HEK293 (cell line): ENCODE measurements at regions not wholly inside any gene's neighbourhood (a gene's known extent, or its start where the extent isn't known, plus 50 kb on each side); places are given as distances from the start of the nearest gene placed in this dataset.

Experiments
- CTCF ChIA-PET: fragments of 350-600 bp; formaldehyde crosslinking; extraction: SDS; loops from one replicate; lab custom pipeline; 2021; ENCODE audit warnings: antibody characterized with exemption; lab: Yijun Ruan, JAX
- POLR2A ChIA-PET: fragments of 300-600 bp; formaldehyde crosslinking; extraction: SDS; loops from one replicate; lab custom pipeline; 2020; ENCODE audit warnings: antibody characterized with exemption, inconsistent platforms; lab: Yijun Ruan, JAX
- H3K27ac ChIP-seq: fragments of 200-500 bp; sonication (Bioruptor generic); 2 replicates; pipeline ENCODE4 v1.5.1; 2014; ENCODE audit warnings: low read depth, low read length, control low read depth, inconsistent platforms; ENCODE audit errors: extremely low read depth
- H3K36me3 ChIP-seq, 2 experiments: fragments of 200-500 bp in 1 of 2; sonication (Bioruptor generic) in 1 of 2; 1 replicate in 1 of 2; 2 replicates in 1 of 2; pipeline ENCODE4 v1.5.1; 2014 to 2017; ENCODE audit warnings: inconsistent platforms in 2 of 2, low read length in 2 of 2; ENCODE audit not compliant: control insufficient read depth in 2 of 2, insufficient read depth in 1 of 2
- H3K4me1 ChIP-seq: fragments of 200-500 bp; sonication (Bioruptor generic); 2 replicates; pipeline ENCODE4 v1.5.1; 2014; ENCODE audit warnings: mild to moderate bottlenecking, low read length, inconsistent platforms; ENCODE audit not compliant: control insufficient read depth, insufficient read depth
- H3K4me3 ChIP-seq: 2 replicates; pipeline ENCODE4 v1.5.1; 2011; ENCODE audit warnings: low read depth, mild to moderate bottlenecking, control low read depth, low read length, moderate library complexity
- H3K9me3 ChIP-seq: fragments of 200-500 bp; sonication (Bioruptor generic); 2 replicates; pipeline ENCODE4 v1.5.1; 2014; ENCODE audit warnings: low read depth, low read length, inconsistent platforms; ENCODE audit not compliant: control insufficient read depth, insufficient read depth
- EGR2 ChIP-seq: fragments of 450-650 bp; formaldehyde crosslinking; IDR thresholded peaks from 2 replicates; pipeline ENCODE4 v1.5.1; 2016; ENCODE audit warnings: low read depth, missing biosample characterization, missing genetic modification characterization
- HOXD13 ChIP-seq: sonication (generic); formaldehyde crosslinking; IDR thresholded peaks from 2 replicates; pipeline ENCODE4 v1.8.0; 2022; ENCODE audit warnings: missing genetic modification reagents, borderline replicate concordance
- KLF10 ChIP-seq: fragments of 450-650 bp; IDR thresholded peaks from 2 replicates; pipeline ENCODE4 v1.5.1; 2018; ENCODE audit warnings: missing biosample characterization, mild to moderate bottlenecking, missing genetic modification characterization
- OSR2 ChIP-seq: fragments of 450-650 bp; formaldehyde crosslinking; IDR thresholded peaks from 2 replicates; pipeline ENCODE4 v1.5.1; 2016; ENCODE audit warnings: missing biosample characterization, missing genetic modification characterization
- SALL2 ChIP-seq: fragments of 450-650 bp; formaldehyde crosslinking; IDR thresholded peaks from 2 replicates; pipeline ENCODE4 v1.5.0; 2017; ENCODE audit warnings: missing biosample characterization, mild to moderate bottlenecking, missing genetic modification characterization, borderline replicate concordance
- TCF7L2 ChIP-seq: IDR thresholded peaks from 2 replicates; pipeline ENCODE4 v1.6.1; 2011; ENCODE audit warnings: low read depth, mild to moderate bottlenecking, inconsistent platforms, low read length, moderate library complexity, borderline replicate concordance
- ZBTB10 ChIP-seq: fragments of 450-650 bp; formaldehyde crosslinking; IDR thresholded peaks from 2 replicates; pipeline ENCODE4 v1.5.1; 2016; ENCODE audit warnings: missing biosample characterization, missing genetic modification characterization
- ZBTB17 ChIP-seq: fragments of 450-650 bp; formaldehyde crosslinking; IDR thresholded peaks from 2 replicates; pipeline ENCODE4 v1.5.1; 2016; ENCODE audit warnings: missing biosample characterization, missing genetic modification characterization
- ZFHX2 ChIP-seq: fragments of 450-650 bp; formaldehyde crosslinking; conservative IDR thresholded peaks from 2 replicates; pipeline ENCODE4 v1.5.1; 2016; ENCODE audit warnings: missing biosample characterization, missing genetic modification characterization
- ZNF112 ChIP-seq: fragments of 450-650 bp; formaldehyde crosslinking; IDR thresholded peaks from 2 replicates; pipeline ENCODE4 v1.5.0; 2017; ENCODE audit warnings: missing biosample characterization, missing genetic modification characterization
- ZNF23 ChIP-seq: fragments of 450-650 bp; formaldehyde crosslinking; IDR thresholded peaks from 2 replicates; pipeline ENCODE4 v1.5.1; 2016; ENCODE audit warnings: missing biosample characterization, missing genetic modification characterization, borderline replicate concordance
- ZNF280C ChIP-seq: fragments of 450-650 bp; formaldehyde crosslinking; IDR thresholded peaks from 2 replicates; pipeline ENCODE4 v1.5.1; 2016; ENCODE audit warnings: missing biosample characterization, missing genetic modification characterization
- ZNF501 ChIP-seq: fragments of 450-650 bp; formaldehyde crosslinking; IDR thresholded peaks from 2 replicates; pipeline ENCODE4 v1.5.1; 2016; ENCODE audit warnings: missing biosample characterization, missing genetic modification characterization
- ZNF529 ChIP-seq: fragments of 450-650 bp; formaldehyde crosslinking; IDR thresholded peaks from 2 replicates; pipeline ENCODE4 v1.5.1; 2017; ENCODE audit warnings: missing genetic modification characterization, missing biosample characterization; ENCODE audit not compliant: insufficient replicate concordance
- ZNF530 ChIP-seq: fragments of 450-650 bp; formaldehyde crosslinking; IDR thresholded peaks from 2 replicates; pipeline ENCODE4 v1.5.1; 2016; ENCODE audit warnings: low read depth, missing biosample characterization, missing genetic modification characterization
- ZNF701 ChIP-seq: fragments of 450-650 bp; formaldehyde crosslinking; IDR thresholded peaks from 2 replicates; pipeline ENCODE4 v1.5.1; 2016; ENCODE audit warnings: missing biosample characterization, missing genetic modification characterization
- ZNF76 ChIP-seq: fragments of 450-650 bp; formaldehyde crosslinking; IDR thresholded peaks from 2 replicates; pipeline ENCODE4; 2016; ENCODE audit warnings: low read depth, missing biosample characterization, missing genetic modification characterization, borderline replicate concordance
- ZSCAN23 ChIP-seq: fragments of 450-650 bp; formaldehyde crosslinking; IDR thresholded peaks from 2 replicates; pipeline ENCODE4 v1.5.1; 2016; ENCODE audit warnings: missing biosample characterization, missing genetic modification characterization
- TF ChIP-seq, protein P1 (sequence below): fragments of 450-650 bp; formaldehyde crosslinking; IDR thresholded peaks from 2 replicates; pipeline ENCODE4 v1.5.1; 2016; ENCODE audit warnings: missing biosample characterization, missing genetic modification characterization, low read depth
- TF ChIP-seq, protein P2 (sequence below): fragments of 450-650 bp; formaldehyde crosslinking; IDR thresholded peaks from 2 replicates; pipeline ENCODE4 v1.5.1; 2016; ENCODE audit warnings: missing biosample characterization, missing genetic modification characterization

DNA sequence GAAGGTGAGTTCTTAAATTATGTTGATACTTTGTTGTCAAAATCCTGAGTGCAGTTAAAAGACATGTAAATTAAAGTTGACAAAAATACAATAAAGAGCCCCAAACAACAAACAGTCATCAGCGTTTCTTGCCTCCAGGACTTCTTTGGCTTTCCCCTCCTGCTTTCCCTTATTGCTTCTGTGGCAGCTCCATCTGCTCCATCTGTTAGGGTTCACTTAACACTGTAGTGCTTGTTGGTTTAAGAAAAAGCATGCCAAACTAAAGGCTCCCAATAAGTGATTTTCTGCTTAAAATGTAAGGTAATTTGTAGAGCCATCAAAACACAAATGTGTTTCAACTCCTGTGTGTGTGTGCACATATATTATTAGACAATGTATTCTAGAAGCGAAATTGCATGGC is 254.3 kb upstream of the GNAI1 start:
- H3K4me3 ChIP-seq, result no peak overlapping the region
- no peaks in the 10 kb centered on the region; the same call in 1 of the 2 replicates for H3K4me1 ChIP-seq
- ChIA-PET POLR2A (no interaction called here), CTCF (no interaction called here)
- TF ChIP-seq, protein P1, sequence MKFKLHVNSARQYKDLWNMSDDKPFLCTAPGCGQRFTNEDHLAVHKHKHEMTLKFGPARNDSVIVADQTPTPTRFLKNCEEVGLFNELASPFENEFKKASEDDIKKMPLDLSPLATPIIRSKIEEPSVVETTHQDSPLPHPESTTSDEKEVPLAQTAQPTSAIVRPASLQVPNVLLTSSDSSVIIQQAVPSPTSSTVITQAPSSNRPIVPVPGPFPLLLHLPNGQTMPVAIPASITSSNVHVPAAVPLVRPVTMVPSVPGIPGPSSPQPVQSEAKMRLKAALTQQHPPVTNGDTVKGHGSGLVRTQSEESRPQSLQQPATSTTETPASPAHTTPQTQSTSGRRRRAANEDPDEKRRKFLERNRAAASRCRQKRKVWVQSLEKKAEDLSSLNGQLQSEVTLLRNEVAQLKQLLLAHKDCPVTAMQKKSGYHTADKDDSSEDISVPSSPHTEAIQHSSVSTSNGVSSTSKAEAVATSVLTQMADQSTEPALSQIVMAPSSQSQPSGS, result no peak
- TF ChIP-seq ZSCAN23 (tag by site-specific recombination) (no peak), ZBTB17 (no peak), OSR2 (tag by site-specific recombination) (no peak), ZNF76 (tag by site-specific recombination) (no peak), ZNF529 (no peak), ZFHX2 (tag by site-specific recombination) (no peak)
- TF ChIP-seq, protein P2, sequence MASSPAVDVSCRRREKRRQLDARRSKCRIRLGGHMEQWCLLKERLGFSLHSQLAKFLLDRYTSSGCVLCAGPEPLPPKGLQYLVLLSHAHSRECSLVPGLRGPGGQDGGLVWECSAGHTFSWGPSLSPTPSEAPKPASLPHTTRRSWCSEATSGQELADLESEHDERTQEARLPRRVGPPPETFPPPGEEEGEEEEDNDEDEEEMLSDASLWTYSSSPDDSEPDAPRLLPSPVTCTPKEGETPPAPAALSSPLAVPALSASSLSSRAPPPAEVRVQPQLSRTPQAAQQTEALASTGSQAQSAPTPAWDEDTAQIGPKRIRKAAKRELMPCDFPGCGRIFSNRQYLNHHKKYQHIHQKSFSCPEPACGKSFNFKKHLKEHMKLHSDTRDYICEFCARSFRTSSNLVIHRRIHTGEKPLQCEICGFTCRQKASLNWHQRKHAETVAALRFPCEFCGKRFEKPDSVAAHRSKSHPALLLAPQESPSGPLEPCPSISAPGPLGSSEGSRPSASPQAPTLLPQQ, result no peak
- no peak overlapping the region for H3K27ac ChIP-seq
- H3K36me3 ChIP-seq, result no peaks in the 10 kb centered on the region
- no peaks in the 10 kb centered on the region for H3K9me3 ChIP-seq

DNA sequence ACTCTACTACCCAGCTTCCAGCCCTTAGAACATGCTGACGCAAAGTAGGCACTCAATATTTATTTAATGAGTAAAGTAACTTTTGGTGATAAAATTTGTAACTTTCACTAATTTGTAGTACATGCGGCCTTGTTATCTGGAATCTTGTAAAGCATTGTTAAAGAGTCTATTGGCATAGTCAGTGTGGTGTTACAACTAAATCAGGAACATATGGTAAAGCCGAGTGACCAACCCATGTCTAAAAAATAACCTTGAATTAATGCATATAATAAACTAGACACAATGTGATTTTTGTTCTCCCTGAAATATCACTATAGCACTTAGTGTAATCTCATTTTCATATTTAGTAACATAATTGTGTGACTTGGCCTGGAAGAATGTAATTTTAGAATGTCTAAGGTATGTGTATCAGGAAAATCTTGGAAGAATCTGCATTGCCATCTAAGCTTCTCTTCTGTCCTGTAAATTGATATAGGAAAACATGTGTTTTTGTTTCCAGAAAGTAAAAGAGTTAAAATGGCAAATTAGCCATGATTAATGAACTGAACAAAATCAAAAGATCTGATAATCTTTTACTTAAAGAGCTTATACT is 256.7 kb upstream of the GNAI1 start:
- Histone ChIP-seq H3K4me3 (no peak overlapping the region), H3K36me3 (no peaks in the 10 kb centered on the region), H3K4me1 (no peaks in the 10 kb centered on the region; the same call in 1 of the 2 replicates), H3K9me3 (no peaks in the 10 kb centered on the region), H3K27ac (no peak overlapping the region)
- TF ChIP-seq ZNF701 (tag by site-specific recombination) (no peak), TCF7L2 (no peak), ZNF530 (tag by site-specific recombination) (no peak), ZNF112 (tag by site-specific recombination) (no peak), ZNF280C (tag by site-specific recombination) (no peak)
- ChIA-PET CTCF (no interaction called here), POLR2A (no interaction called here)

DNA sequence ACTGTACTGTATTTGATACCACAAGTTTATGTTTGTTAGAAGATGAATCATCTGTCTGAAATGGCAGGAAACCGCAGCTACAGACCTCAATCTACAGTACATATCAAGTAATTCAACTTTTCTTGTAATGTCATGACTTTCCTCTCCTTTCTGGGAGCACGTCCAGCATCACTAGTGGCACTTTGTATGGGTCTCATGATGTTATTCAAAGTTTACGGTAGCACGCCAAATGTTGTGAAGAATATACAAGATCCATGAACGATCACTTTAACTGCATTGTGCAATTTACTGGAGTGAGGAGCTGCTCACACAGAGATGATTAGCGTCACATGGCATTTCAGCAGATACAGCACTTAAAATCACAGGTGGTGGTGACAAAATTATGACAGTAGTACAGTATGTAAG is 257.8 kb upstream of the GNAI1 start:
- CTCF ChIA-PET, result no interaction called here
- no peak overlapping the region for H3K4me3 ChIP-seq
- no peaks in the 10 kb centered on the region for H3K36me3 ChIP-seq
- TF ChIP-seq EGR2 (no peak), ZNF23 (tag by site-specific recombination) (no peak), SALL2 (tag by site-specific recombination) (no peak), ZNF501 (no peak), KLF10 (no peak), ZBTB10 (no peak), HOXD13 (CRISPR knock-in tag) (no peak)
- POLR2A ChIA-PET, result no interaction called here
- H3K9me3 ChIP-seq, result no peaks in the 10 kb centered on the region
- H3K27ac ChIP-seq, result no peak overlapping the region
- no peaks in the 10 kb centered on the region; the same call in 1 of the 2 replicates for H3K4me1 ChIP-seq
